Endothelial cell of umbilical vein (primary cell): ENCODE measurements at regions not wholly inside any gene's neighbourhood (a gene's known extent, or its start where the extent isn't known, plus 50 kb on each side); places are given as distances from the start of the nearest gene placed in this dataset.

Experiments
- BruUV-seq: library from RNA; stranded (reverse); fragments of 400-500 nt; replicated peaks from 2 replicates; lab custom pipeline; 2021; lab: Mats Ljungman, UMichigan
- CTCF ChIA-PET: fragments of 300-600, 350-600 bp; sonication (Branson Sonifier 250); formaldehyde crosslinking; loops from one replicate; lab custom pipeline; 2021; ENCODE audit warnings: antibody characterized with exemption, inconsistent platforms; lab: Charles Lee
- POLR2A ChIA-PET: fragments of 300-600, 350-600 bp; sonication (Branson Sonifier 250); formaldehyde crosslinking; loops from one replicate; lab custom pipeline; 2021; ENCODE audit warnings: antibody characterized with exemption, inconsistent platforms; lab: Charles Lee
- DNase-seq: peaks from one replicate; pipeline ENCODE4 v3.0.0-alpha.2; 2011; ENCODE audit warnings: low read depth, low spot score
- FAIRE-seq: peaks from 2 replicates; lab custom pipeline; 2011; peaks lifted over from hg19 to GRCh38; lab: Jason Lieb, UNC
- H2AFZ ChIP-seq: 2 replicates; pipeline ENCODE4 v1.6.0; 2012; ENCODE audit warnings: low read depth, low read length, control low read depth, inconsistent platforms
- H3K27ac ChIP-seq: 2 replicates; pipeline ENCODE4 v1.5.1; 2011; ENCODE audit warnings: low read depth, mild to moderate bottlenecking, control low read depth, low read length, moderate library complexity; ENCODE audit not compliant: insufficient read depth
- H3K27me3 ChIP-seq, 2 experiments: 2 replicates each; pipeline versions ENCODE4 v1.6.0 to v1.6.1; 2011; ENCODE audit warnings: low read length in 2 of 2, mixed read lengths in 1 of 2; ENCODE audit not compliant: control insufficient read depth in 2 of 2, insufficient read depth in 2 of 2
- H3K36me3 ChIP-seq, 2 experiments: 2 replicates in 1 of 2; 3 replicates in 1 of 2; pipeline ENCODE4 v1.5.1; 2011; ENCODE audit warnings: low read length in 2 of 2, mild to moderate bottlenecking in 1 of 2, moderate library complexity in 1 of 2; ENCODE audit not compliant: control insufficient read depth in 2 of 2, insufficient read depth in 2 of 2; ENCODE audit errors: extremely low read depth in 1 of 2
- H3K4me1 ChIP-seq: 3 replicates; pipeline ENCODE4 v1.5.1; 2011; ENCODE audit warnings: mild to moderate bottlenecking, low read length; ENCODE audit not compliant: control insufficient read depth, insufficient read depth; ENCODE audit errors: extremely low read depth
- H3K4me2 ChIP-seq: 2 replicates; pipeline ENCODE4 v1.6.1; 2011; ENCODE audit warnings: low read length, control low read depth, mixed read lengths; ENCODE audit not compliant: insufficient read depth
- H3K4me3 ChIP-seq, 3 experiments: fragments of 200-600 bp in 1 of 3; sonication (generic), shearing (Covaris generic) in 1 of 3; replicated peaks in 1 of 3; 2 replicates each; pipeline ENCODE4 v1.5.1; 2011 to 2016; ENCODE audit warnings: control low read depth in 3 of 3, low read length in 3 of 3, mild to moderate bottlenecking in 2 of 3, inconsistent platforms in 1 of 3, low read depth in 1 of 3, moderate library complexity in 1 of 3; ENCODE audit not compliant: insufficient read depth in 1 of 3
- H3K79me2 ChIP-seq: 2 replicates; pipeline ENCODE4 v1.6.0; 2012; ENCODE audit warnings: low read length, inconsistent platforms; ENCODE audit not compliant: control insufficient read depth, insufficient read depth
- H3K9ac ChIP-seq: replicated peaks from 2 replicates; pipeline ENCODE3; 2011; ENCODE audit warnings: low read length, control low read depth; ENCODE audit not compliant: insufficient read depth; ENCODE audit errors: extremely low read depth
- H3K9me1 ChIP-seq: replicated peaks from 3 replicates; pipeline ENCODE4 v1.6.0; 2011; ENCODE audit warnings: mild to moderate bottlenecking, low read length; ENCODE audit not compliant: control insufficient read depth, insufficient read depth; ENCODE audit errors: extremely low read depth
- H3K9me3 ChIP-seq: replicated peaks from 2 replicates; pipeline ENCODE4 v1.5.1; 2012; ENCODE audit warnings: low read length, inconsistent platforms; ENCODE audit not compliant: control insufficient read depth, insufficient read depth
- H4K20me1 ChIP-seq: replicated peaks from 2 replicates; pipeline ENCODE3; 2011; ENCODE audit warnings: mild to moderate bottlenecking, low read length; ENCODE audit not compliant: control insufficient read depth, insufficient read depth; ENCODE audit errors: extremely low read depth
- EZH2 ChIP-seq: IDR thresholded peaks from 2 replicates; pipeline ENCODE4 v1.6.1; 2012; ENCODE audit warnings: borderline replicate concordance, low read depth, mild to moderate bottlenecking, moderate library complexity, low read length, inconsistent platforms; ENCODE audit not compliant: severe bottlenecking
- FOS ChIP-seq: IDR thresholded peaks from 2 replicates; pipeline ENCODE4 v1.6.1; 2011; ENCODE audit warnings: mild to moderate bottlenecking, low read length, moderate library complexity, borderline replicate concordance; ENCODE audit not compliant: insufficient read depth
- GATA2 ChIP-seq: IDR thresholded peaks from 2 replicates; pipeline ENCODE4 v1.7.0; 2011; ENCODE audit warnings: low read depth, mild to moderate bottlenecking, moderate library complexity, mixed read lengths, low read length; ENCODE audit not compliant: insufficient read length, insufficient read depth
- JUN ChIP-seq: IDR thresholded peaks from 2 replicates; pipeline ENCODE4 v1.6.1; 2011; ENCODE audit warnings: borderline replicate concordance, low read depth; ENCODE audit not compliant: insufficient read length, insufficient read depth
- MYC ChIP-seq: IDR thresholded peaks from one replicate; pipeline ENCODE4 v1.6.1; 2011; ENCODE audit warnings: mild to moderate bottlenecking, low read depth, low read length
- POLR2A ChIP-seq: IDR thresholded peaks from 2 replicates; pipeline ENCODE4 v1.6.1; 2012; ENCODE audit warnings: low read depth, mild to moderate bottlenecking, control low read depth, low read length
- POLR2AphosphoS5 ChIP-seq: IDR thresholded peaks from 2 replicates; pipeline ENCODE4 v1.6.1; 2012; ENCODE audit warnings: low read depth, mild to moderate bottlenecking, control low read depth, low read length, moderate library complexity; ENCODE audit not compliant: insufficient read depth
- dilution Hi-C: fragments of 300-500 bp; cut with MboI; formaldehyde crosslinking; loops from one replicate; pipeline ENCODE4 v1.15.0; 2019; ENCODE audit warnings: low sequenced_read_pairs; ENCODE audit not compliant: extremely low pct_ligation_motif_present
- intact Hi-C: fragments of 100-400 bp; cut with micrococcal nuclease; formaldehyde crosslinking; loops from one replicate; pipeline ENCODE4 v1.10.0; 2022
- TF ChIP-seq, protein P1 (sequence below), 2 donors: IDR thresholded peaks; 1 replicate in 1 of 2; 2 replicates in 1 of 2; pipeline ENCODE4 v1.5.1; 2011; ENCODE audit warnings: low read length in 2 of 2, mild to moderate bottlenecking in 2 of 2, moderate library complexity in 2 of 2, control low read depth in 1 of 2, inconsistent platforms in 1 of 2, low read depth in 1 of 2; ENCODE audit not compliant: insufficient read depth in 1 of 2; ENCODE audit errors: extremely low read depth in 1 of 2
- TF ChIP-seq, protein P2 (sequence below): IDR thresholded peaks from 2 replicates; pipeline ENCODE4 v1.6.1; 2011; ENCODE audit not compliant: insufficient read depth, insufficient read length

DNA sequence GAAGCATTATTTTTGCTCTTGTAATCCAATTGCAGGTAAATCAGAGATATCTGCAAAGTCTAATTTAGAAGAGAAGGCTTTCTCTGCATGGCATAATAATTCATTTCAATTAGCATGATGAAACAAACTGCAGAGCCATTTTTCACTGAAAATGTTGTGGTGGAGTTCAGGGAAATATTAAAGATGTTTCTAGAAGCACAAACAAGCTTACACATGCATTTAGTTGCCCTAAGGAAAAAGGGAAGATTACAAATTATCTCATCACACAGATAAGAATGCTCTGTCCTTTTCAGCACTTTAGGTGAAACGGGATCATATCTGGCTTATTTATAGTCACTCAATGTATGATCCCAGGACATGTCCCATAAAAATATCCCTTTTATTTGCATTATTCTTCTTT, 252.1 kb upstream of the TANK start:
- Histone ChIP-seq H4K20me1 (no peaks in the 10 kb centered on the region), H3K79me2 (no peaks in the 10 kb centered on the region), H3K9me1 (peaks cover 2% of the 10 kb centered on the region), H3K4me3 (no peak overlapping the region), H3K36me3 (no peaks in the 10 kb centered on the region), H3K4me1 (peaks cover 13% of the 10 kb centered on the region), H3K9ac (no peak overlapping the region), H2AFZ (no peak overlapping the region), H3K9me3 (no peaks in the 10 kb centered on the region), H3K4me2 (no peak overlapping the region), H3K27ac (no peak overlapping the region), H3K27me3 (no peaks in the 10 kb centered on the region)
- TF ChIP-seq MYC (no peak), GATA2 (no peak), FOS (no peak), POLR2A (no peak), JUN (no peak), EZH2 (no peak), POLR2AphosphoS5 (no peak)
- TF ChIP-seq, protein P1, sequence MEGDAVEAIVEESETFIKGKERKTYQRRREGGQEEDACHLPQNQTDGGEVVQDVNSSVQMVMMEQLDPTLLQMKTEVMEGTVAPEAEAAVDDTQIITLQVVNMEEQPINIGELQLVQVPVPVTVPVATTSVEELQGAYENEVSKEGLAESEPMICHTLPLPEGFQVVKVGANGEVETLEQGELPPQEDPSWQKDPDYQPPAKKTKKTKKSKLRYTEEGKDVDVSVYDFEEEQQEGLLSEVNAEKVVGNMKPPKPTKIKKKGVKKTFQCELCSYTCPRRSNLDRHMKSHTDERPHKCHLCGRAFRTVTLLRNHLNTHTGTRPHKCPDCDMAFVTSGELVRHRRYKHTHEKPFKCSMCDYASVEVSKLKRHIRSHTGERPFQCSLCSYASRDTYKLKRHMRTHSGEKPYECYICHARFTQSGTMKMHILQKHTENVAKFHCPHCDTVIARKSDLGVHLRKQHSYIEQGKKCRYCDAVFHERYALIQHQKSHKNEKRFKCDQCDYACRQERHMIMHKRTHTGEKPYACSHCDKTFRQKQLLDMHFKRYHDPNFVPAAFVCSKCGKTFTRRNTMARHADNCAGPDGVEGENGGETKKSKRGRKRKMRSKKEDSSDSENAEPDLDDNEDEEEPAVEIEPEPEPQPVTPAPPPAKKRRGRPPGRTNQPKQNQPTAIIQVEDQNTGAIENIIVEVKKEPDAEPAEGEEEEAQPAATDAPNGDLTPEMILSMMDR (IDR thresholded peaks at IDR 0.05; ENCODE audit: extremely low read depth in 1 of 2, insufficient read depth in 1 of 2, low read depth in 1 of 2, low read length in 2 of 2): no peak
- TF ChIP-seq, protein P2, sequence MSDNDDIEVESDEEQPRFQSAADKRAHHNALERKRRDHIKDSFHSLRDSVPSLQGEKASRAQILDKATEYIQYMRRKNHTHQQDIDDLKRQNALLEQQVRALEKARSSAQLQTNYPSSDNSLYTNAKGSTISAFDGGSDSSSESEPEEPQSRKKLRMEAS: no peak
- intact Hi-C loops (no loop called here), dilution Hi-C loops (no loop called here)
- DNase-seq: no peak
- ChIA-PET CTCF (no interaction called here), POLR2A (no interaction called here)
- no peak for FAIRE-seq
- no TSS peak for BruUV-seq
